ENCODE measurements at regions not wholly inside any gene's neighbourhood (a gene's known extent, or its start where the extent isn't known, plus 50 kb on each side); places are given as distances from the start of the nearest gene placed in this dataset.

DNA sequence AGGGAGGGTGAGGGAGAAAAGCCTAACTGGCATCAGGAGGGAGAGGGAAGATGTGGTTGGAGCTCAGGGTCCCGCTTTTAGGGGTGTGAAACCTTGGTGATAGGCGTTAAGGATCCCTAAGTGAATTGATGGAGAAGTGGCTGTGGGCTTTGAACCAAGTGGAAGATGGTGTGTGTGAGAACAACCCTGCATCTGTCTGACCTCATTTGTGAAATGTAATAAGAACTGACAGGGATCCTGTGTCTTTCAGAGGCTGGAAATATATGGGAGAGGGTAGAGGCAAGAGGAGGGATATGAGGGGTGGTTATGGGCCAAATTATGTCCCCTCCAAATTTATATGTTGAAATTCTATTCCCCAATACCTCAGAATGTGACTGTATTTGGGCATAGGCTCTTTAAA is 63.8 kb upstream of the NRXN3 start:
- H3K4me3 Mint-ChIP-seq = no peak overlapping the region
- H3K27ac Mint-ChIP-seq = no peak overlapping the region
- ChIA-PET POLR2A (no interaction called here), CTCF (no interaction called here)
- no peaks in the 10 kb centered on the region for H3K4me1 Mint-ChIP-seq
- H3K27me3 Mint-ChIP-seq = no peaks in the 10 kb centered on the region
- H3K36me3 Mint-ChIP-seq (ENCODE audit: low read depth) = no peaks in the 10 kb centered on the region
- no peaks in the 10 kb centered on the region for H3K9me3 Mint-ChIP-seq (ENCODE audit: low read depth)
- intact Hi-C loops (cut with DNase I, micrococcal nuclease) = no loop called here
- no peak for DNase-seq
- ATAC-seq = no peak

DNA sequence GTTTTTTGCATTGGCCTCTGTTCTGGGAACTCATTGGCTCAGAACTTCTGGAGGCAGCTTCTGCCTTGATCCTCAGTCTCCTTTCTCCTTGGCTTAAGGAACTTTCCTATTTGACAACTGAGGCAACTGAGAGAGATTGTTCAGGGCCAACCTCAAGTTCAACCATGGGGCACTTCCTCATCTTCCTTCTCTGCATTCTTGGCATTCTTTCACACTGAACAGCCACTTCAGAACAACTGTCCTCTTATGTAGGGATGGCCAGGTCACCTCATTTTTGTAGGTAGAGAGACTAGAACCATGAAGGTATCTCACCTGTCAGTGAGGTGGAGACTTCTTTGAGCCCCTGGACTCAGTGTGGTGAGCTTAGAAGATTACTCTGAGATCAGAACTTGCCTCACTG is 63.0 kb upstream of the NRXN3 start:
- POLR2A ChIA-PET = no interaction called here
- intact Hi-C loops (cut with DNase I, micrococcal nuclease) = no loop called here

DNA sequence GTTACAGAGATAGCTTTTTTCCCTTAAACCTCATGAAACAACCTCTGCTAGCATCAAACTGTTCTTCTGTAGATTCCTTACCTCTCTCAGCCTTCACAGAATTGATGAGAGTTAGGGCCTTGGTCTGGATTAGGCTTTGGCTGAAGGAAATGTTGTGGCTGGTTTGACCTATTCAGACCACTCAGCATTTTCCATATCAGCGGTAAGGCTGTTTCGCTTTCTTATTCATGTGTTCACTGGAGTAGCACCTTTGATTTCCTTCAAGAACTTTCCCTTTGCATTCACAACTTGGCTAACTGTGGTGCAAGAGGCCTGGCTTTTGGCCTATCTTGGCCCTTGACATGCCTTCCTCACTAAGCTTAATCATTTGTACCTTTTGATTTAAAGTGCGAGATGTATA is 50.7 kb upstream of the NRXN3 start:
- Mint-ChIP-seq H3K27me3 (peaks cover 8% of the 10 kb centered on the region), H3K9me3 (ENCODE audit: low read depth) (peaks cover 1% of the 10 kb centered on the region), H3K27ac (no peak overlapping the region), H3K4me1 (no peaks in the 10 kb centered on the region), H3K4me3 (no peak overlapping the region), H3K36me3 (ENCODE audit: low read depth) (no peaks in the 10 kb centered on the region)
- POLR2A ChIA-PET = no interaction called here
- CTCF ChIA-PET = interaction anchor here (0.6 kb wide), 1 partner anchor 80 kb away, joined by 3 read pairs; no protein-coding TSS in a partner anchor
- no peak for DNase-seq
- no peak for ATAC-seq
- intact Hi-C loops (cut with DNase I, micrococcal nuclease) = no loop called here

More for the DNA sequence above, 63.0 kb upstream of the NRXN3 start:
- CTCF ChIA-PET = no interaction called here
- no peak overlapping the region for H3K27ac Mint-ChIP-seq
- no peaks in the 10 kb centered on the region for H3K4me1 Mint-ChIP-seq
- H3K4me3 Mint-ChIP-seq = no peak overlapping the region
- no peak for DNase-seq
- no peaks in the 10 kb centered on the region for H3K27me3 Mint-ChIP-seq
- H3K36me3 Mint-ChIP-seq (ENCODE audit: low read depth) = no peaks in the 10 kb centered on the region
- no peak for ATAC-seq
- H3K9me3 Mint-ChIP-seq (ENCODE audit: low read depth) = no peaks in the 10 kb centered on the region

Measured in activated CD4-positive, alpha-beta T cell treated with anti-CD3 and anti-CD28 coated beads for 36 hours (primary cell).